GM19468 (cell line): ENCODE measurements at regions not wholly inside any gene's neighbourhood (a gene's known extent, or its start where the extent isn't known, plus 50 kb on each side); places are given as distances from the start of the nearest gene placed in this dataset.
"Not testable (repeated sequence)": the region's sequence is repeated elsewhere in the genome, so short reads cannot be mapped to it uniquely, and the experiment has no call there.

Source experiments
- ATAC-seq: cut with Tn5 transposase; IDR thresholded peaks from one replicate; pipeline ENCODE4 v1.9.1; 2021; ENCODE audit warnings: mild to moderate bottlenecking, moderate library complexity, moderate number of reproducible peaks; ENCODE audit not compliant: unreplicated experiment; ENCODE audit errors: extremely low read depth

DNA sequence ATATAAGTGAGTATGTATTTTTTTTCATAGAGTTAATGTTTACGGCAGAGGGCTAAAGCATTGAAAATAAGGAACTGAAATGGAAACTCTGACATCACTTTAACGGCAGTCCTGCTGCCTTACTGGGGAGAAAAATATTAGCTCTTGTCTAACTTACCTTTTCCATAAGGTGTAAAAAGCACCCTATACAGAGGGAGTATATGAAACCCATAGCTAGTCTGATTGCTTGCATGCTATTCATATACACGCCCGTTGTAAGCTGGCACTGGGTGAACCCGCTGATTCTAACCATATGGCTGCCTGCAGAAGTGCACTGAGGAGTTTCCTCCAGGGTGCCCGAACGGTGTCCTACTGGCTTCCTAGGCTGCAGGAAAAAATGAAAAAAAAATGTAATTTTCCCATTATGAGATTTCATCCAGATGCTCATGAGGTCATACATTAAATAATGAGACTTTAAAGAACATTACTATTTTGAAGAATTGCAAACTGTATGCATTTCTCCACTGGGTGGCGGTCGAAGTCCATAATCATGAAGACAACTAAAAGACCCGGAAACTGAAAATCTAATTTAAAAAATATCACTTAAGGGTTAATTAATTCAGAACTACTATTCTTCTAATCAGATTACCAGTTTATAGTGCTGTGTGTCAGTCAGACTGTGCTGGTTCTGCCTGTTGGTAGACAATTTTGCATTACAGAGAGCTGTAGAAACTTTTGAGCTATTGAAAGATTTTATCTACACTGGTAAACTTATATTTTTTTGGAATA is 144.7 kb downstream of the ALX1 start:
- peak; percentile 91 for ATAC-seq

DNA sequence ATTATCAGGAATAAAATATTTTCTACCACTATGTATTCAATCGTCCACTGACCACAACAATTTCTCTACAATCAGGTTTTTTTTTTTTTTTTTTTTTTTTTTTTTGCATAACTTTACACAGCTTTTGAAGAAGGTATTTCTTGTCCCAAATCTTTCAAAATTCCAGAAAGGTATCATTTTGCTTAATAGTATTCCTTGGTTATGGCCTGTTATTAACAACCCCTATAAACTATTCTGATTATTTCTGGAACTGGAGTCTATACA is 145.3 kb downstream of the ALX1 start:
- ATAC-seq, result no peak

DNA sequence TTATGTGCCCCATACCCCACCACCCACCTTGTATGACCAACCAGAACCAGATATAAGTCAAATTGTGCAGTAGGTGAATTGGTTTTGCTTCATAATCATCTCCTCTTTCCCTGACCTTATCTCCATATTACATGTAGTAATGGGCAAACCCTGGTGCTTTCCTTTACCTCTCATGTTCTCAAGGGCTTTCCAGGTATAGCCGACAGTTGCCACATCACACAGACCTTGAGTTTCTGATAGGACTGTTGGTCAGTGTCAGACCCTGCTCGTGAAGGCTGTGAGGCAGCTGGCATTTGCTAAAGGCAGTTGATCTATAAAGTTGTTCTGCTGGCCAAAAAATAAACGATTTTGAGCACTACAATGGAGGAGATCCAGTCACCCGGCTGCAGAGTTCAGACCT is 145.9 kb downstream of the ALX1 start:
- ATAC-seq, result no peak

DNA sequence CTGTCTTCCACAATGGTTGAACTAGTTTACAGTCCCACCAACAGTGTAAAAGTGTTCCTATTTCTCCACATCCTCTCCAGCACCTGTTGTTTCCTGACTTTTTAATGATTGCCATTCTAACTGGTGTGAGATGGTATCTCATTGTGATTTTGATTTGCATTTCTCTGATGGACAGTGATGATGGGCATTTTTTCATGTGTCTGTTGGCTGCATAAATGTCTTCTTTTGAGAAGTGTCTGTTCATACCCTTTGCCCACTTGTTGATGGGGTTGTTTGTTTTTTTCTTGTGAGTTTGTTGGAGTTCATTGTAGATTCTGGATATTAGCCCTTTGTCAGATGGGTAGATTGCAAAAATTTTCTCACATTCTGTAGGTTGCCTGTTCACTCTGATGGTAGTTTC is 153.1 kb downstream of the ALX1 start:
- ATAC-seq, result not testable (repeated sequence)

DNA sequence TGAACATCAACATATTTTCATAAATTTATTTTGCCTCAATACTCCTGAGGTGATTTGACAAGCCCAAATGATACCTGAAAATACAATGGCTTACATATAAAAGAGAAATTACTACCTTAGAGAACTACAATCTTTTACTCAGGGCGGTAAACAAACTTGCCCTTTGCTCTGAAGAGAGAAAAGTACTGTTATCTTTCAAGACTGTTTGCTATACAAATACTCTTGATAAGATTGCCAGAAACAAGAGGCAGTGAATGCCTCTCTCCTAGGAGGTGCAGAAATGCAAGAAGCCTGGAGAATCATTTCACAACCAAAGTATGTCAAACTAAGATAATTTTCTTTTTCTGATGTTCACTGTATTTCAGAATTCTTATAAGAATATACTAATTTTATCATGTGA is 160.3 kb downstream of the ALX1 start:
- ATAC-seq, result no peak

DNA sequence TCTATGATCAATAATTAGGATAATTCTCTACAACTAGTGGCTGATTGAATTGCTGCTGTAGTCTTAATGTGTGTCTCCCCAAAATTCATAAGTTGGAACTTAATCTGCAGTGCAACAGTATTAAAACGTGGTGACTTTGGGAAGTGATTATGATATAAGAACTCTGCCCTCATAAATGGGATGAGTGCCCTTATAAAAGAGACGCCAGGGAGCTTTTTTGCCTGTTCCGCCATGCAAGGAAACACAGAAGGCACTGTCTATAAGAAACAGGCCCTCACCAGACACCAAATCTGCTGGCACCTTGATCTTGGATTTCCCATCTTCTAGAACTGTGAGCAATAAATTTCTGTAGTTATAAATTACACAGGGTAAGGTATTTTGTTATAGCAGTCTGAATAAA is 161.0 kb downstream of the ALX1 start:
- no peak for ATAC-seq

DNA sequence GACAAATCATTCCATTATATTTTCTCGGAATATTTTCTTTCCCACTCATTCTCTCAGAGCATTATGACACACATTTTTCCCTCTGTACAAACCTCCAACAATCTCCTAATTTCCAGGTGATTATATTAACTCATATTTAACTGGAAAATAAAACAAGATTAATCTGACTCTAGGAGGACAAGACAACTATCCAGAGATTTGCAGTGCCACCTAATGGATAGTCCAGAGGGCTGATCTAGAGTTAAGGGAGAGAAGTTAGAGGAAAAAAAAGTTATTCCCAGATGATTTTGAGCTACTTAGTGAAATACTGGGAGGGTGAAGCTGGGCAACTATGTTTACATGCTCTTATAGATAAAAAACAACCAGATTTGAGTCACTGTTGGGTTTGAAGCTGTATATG is 161.7 kb downstream of the ALX1 start:
- ATAC-seq, result no peak

DNA sequence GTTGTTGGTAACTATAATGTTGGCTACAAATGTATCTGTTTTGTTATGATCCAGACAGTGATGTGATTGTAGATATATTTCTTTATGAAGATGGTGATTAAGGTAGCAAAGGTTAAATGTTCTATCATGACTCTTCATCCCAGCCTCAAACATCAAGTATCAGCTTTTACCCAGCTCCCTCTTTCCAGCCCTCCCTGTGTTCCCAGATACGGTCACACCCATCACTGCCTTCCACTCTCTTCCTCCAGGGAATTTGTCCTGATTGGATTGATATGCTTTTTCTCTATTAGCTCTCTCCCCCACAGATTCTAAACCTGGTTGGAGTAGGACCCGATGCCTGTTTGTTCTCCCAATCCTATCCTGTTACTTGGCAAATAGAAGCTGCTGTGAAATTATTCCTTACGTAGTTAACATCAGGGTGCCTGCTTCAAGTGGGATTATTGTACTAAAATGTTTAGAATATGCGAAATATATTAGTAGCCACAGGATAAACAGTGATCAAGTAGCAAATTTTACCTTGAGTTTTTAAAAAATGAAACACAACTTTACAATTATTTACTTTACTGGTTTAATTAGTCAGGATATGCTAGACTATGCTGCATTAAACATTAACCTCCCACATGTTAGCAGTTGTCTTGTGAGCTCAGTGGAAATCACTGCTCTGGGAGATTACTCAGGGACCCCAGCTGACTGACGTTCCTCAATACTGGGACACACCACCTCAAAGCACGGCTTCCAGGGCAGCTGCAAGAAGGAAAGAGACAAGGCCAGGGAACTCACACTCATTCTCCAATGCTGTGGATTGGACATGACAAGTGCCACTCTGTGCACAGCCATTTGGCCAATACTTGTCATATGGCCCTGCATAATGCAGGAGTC is 165.3 kb downstream of the ALX1 start:
- no peak for ATAC-seq

DNA sequence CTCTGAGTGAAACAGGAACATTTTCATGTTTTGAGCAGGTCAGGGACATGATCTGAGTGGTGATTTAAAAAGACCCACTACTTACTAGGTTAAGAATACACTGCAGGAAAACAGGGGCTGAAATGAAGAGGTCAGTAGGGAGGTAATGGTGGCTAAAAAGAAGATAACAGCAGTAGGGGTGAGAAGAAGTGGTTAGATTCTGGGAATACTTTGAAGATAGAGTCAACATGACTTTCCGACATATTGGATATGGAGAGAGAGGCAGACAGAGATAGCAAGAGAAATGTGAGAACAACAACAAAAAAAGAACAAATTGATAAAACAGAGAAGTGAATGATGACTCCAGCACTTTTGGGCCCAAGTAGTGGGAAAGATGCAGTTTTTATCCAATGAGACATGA is 168.0 kb downstream of the ALX1 start:
- ATAC-seq, result no peak

DNA sequence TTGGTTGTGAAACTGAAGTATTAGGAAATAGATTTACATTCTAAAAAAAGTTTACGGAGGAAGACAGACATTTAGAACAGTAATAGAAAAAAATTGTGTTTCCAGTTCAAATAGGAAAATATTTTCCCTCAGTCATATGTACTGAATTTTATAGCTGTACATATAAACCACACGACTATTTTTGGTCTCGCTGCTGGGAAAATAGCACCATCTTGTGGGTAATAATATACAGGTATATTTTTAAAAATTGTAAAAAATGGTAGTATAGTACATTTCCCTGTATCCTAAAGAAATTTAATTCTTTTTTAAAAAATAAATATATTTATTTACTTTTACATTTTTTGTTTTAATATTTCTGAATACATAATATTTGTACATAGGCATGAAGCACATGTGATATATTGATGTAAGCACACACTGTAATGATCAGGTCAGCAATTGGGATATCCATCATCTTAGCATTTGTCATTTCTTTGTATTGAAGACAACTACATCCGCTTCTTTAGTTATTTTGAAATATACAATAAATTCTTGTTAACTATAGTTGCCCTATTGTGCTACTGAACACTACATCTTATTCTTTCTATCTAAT is 168.6 kb downstream of the ALX1 start:
- peak; percentile 30 for ATAC-seq

DNA sequence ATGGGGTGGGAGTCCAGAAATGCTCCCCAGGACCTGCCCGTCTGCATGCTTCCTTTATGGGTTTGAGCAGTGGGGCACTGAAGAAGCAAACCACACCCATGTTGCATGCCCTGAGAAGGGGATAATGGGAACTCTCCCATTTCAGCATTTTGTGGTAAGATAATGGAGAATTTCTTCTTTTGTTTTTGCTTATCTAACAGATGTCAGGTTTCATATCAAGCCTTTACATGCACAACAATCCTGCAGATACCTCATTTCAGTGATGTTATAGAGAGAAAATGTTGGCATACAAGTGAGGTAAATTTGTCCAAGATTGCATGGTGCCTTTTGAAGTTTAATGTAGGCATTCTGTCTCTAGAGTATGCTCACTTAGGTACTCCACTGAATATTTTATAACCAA is 177.0 kb downstream of the ALX1 start:
- no peak for ATAC-seq

DNA sequence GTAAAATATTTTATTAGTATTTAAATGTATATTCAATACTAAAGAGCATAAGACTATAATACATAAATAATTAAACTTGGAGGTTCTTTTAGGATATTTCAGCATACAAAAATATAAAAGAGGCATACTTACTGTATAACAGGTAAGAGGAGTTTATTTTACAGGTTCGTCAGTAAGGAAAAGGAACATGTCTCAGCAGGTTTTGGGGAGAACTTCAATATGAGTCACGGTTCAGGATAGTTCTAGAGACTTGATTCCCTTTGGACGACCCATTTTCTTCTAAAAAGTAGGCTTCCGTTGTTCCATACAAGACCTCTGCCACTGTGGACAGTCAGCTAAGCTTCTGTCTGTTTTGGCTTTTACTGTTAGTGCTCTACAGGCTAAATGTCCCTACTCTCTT is 181.1 kb downstream of the ALX1 start:
- no peak for ATAC-seq

DNA sequence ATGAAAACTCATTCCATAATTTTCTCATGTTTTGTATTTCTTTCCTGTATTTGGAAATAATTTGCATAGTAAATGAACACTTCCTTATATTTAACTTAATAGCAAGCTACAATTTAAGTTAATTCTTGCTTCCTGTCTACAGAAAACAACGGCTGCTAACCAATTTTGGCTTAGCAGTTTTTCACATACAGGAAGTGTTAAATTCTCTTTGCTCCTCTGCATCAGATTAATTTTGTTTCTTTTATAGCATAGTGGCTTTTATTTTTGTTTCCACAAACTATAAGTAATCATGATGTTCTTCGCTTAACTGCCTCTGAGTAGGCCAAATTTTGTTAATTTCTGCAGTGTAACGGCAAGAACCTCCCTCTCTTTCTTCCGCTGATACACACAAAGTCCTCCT is 182.9 kb downstream of the ALX1 start:
- no peak for ATAC-seq

DNA sequence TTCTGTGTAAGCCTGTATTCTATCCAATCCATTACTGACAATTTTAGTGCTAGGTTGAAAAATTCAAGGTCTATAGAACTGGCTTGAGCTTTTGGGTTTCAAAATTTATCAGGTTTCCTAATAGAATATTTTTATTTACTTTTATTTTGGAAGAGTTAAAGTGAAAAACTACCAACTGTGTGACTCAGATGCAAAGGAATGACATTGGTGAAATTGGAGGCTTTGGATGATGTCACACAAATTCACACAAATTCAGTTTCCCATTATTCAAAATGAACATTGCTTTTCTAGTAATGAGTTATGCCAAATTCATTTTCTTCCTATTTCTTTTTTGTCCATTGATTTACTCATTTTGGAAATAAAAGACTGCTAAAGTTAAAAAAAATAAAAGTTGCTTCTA is 186.9 kb downstream of the ALX1 start:
- no peak for ATAC-seq

DNA sequence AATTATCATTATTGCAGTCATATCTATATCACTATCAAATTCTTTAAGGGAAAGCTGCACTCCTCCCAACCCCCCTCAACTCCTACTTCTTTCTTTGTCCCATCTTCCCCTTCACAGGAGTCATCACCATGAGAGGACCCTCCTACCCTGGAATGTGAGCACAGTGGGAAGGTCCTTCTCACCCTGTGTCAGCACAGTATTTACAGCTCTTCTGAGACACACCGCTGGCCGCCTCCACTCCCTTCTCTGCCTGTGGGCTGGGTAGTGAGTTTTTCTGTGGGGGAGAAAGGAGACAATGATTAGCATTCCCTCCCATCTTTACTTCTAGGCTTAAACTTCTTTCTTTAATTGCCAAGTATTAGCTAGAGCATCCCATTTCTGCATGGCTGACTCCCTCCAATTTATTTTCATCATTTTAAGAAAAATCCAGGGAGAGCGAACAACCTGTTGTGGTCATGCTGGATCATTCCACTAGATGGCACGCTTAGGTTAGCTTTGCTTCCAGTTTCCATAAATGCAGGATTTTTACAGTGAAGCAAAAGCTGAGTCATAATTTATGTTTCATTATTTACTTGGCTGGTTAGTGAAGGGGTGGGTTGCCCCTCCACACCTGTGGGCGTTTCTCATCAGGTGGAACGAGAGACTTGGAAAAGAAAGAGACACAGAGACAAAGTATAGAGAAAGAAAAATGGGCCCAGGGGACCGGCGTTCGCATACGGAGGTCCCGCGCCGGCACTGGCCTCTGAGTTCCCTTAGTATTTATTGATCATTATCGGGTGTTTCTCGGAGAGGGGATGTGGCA is 188.5 kb downstream of the ALX1 start:
- peak; percentile 93 for ATAC-seq

DNA sequence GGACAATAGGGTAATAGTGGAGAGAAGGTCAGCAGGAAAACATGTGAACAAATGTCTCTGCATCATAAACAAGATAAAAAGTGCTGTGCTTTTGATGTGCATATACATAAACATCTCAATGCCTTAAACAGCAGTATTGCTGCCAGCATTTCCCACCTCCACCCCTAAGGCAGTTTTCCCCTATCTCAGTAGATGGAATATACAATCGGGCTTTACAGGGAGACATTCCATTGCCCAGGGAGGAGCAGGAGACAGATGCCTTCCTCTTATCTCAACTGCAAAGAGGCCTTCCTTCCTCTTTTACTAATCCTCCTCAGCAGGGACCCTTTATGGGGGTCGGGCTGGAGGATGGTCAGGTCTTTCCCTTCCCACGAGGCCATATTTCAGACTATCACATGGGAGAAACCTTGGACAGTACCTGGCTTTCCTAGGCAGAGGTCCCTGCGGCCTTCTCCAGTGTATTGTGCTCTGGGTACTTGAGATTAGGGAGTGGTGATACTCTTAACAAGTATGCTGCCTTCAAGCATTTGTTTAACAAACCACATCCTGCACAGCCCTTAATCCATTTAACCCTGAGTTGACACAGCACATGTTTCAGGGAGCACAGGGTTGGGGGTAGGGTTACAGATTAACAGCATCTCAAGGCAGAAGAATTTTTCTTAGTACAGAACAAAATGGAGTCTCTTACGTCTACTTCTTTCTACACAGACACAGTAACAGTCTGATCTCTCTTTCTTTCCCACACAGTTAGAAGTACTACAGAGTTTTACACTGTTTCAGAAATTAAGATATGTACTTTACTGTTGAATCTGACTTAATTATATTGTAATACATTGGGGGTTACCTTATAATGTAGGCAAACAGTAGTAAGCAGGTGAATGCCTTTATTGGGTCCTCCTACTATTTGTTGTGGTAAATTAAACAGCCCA is 189.4 kb downstream of the ALX1 start:
- not testable (repeated sequence) for ATAC-seq

DNA sequence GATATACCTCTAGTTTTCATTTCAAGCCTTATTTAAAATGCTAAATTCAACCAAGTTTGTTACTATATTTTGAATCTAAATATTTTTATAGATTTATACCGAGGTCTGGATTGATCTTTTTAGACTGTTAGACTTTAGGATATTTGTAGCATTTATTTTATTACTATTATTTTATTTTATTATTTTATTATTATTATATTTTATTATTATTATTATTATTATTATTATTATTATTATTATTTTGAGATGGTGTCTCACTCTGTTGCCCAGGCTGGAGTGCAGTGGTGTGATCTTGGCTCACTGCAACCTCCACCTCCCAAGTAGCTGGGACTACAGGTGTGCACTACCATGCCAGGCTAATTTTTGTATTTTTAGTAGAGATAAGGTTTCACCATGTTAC is 195.3 kb downstream of the ALX1 start:
- not testable (repeated sequence) for ATAC-seq

DNA sequence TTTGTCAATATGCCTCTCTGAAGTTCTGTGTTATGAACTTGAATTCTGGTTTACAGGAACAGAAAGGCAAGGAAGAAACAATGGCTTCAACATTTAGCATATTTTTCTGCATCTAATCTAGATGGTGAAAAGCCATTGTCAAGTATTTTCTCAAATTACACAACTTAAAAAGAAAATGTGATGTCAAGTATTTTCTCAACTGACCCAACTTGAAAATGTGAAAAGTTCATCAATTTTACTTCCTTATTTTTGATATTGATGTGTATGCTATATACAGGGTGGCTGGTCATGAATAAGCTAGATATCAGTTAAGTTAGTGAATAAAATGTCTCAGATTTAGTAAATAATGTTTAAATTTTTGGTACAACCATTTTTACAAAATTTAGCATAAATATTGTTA is 196.7 kb downstream of the ALX1 start:
- ATAC-seq, result no peak

DNA sequence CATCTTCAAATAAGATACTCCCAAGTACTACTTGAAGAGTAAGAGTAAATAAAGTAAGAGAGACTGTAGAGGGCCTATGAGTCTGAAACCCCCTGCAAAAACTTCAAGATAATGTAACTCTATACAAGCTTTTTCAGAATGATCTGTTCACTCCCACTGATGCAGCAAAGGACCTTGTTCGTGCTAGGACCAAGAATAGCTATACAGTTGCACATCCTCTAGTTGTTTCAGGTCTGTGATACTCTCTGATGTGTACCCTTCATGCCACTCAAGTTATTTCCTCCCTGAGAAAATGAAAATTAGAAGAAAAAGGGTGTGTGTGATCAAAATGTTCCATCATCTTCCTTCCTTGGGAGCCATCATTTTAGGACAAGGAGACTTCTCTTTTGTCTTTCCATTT is 204.4 kb downstream of the ALX1 start:
- ATAC-seq, result peak; percentile 87

DNA sequence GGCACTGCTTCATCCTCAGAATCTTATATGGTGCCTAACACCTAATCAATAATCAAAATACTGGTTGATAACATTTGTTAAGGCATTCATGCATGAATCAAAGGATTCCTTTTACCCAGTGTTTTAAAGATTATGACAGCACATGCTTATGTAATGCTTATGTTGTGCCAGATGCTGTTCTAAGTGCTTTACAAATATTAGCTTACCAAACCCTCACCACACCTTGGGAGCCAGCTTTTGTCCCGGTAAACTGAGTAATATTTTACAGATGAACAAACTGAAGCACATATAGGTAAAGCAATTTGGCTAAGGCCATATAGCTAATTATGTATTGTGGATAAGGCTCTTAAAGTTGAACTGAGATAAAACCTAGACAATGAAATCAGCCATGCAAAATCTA is 209.2 kb downstream of the ALX1 start:
- ATAC-seq, result no peak
